ENCODE measurements at regions not wholly inside any gene's neighbourhood (a gene's known extent, or its start where the extent isn't known, plus 50 kb on each side); places are given as distances from the start of the nearest gene placed in this dataset.
A peak's percentile ranks its signal among the peaks of the same experiment; 100 is the strongest.
"Not testable (repeated sequence)": the region's sequence is repeated elsewhere in the genome, so short reads cannot be mapped to it uniquely, and the experiment has no call there.

- TF ChIP-seq JUND (IDR thresholded peaks at IDR 0.05; ENCODE audit: low read depth), result no peak
- in situ Hi-C loops (cut with HindIII; ENCODE audit: low pct_unique_long_range_greater_than_20kb, low sequenced_read_pairs), result no loop called here
- DNase-seq (ENCODE audit: low read depth in 1 of 2, low spot score in 1 of 2), result no peak
Observed at GRCh38 chr6:141846639-141847038, 286.1 kb upstream of the GJE1 start.

GRCh38 chr6:141843178-141843834, 289.4 kb upstream of the GJE1 start:
- TF ChIP-seq JUND (IDR thresholded peaks at IDR 0.05; ENCODE audit: low read depth), result no peak
- in situ Hi-C loops (cut with HindIII; ENCODE audit: low pct_unique_long_range_greater_than_20kb, low sequenced_read_pairs), result no loop called here
- no peak for DNase-seq (ENCODE audit: low read depth in 1 of 2, low spot score in 1 of 2)

- TF ChIP-seq JUND (IDR thresholded peaks at IDR 0.05; ENCODE audit: low read depth), result no peak
- DNase-seq (ENCODE audit: low read depth in 1 of 2, low spot score in 1 of 2), result no peak
- in situ Hi-C loops (cut with HindIII; ENCODE audit: low pct_unique_long_range_greater_than_20kb, low sequenced_read_pairs), result no loop called here
Observed at GRCh38 chr6:141833001-141833655, 299.6 kb upstream of the GJE1 start.

- peak in 1 of 2 experiments; percentile 10 for DNase-seq (ENCODE audit: low read depth in 1 of 2, low spot score in 1 of 2)
- no peak for TF ChIP-seq JUND (IDR thresholded peaks at IDR 0.05; ENCODE audit: low read depth)
- in situ Hi-C loops (cut with HindIII; ENCODE audit: low pct_unique_long_range_greater_than_20kb, low sequenced_read_pairs), result no loop called here
Observed at GRCh38 chr6:141830530-141830929, 302.2 kb upstream of the GJE1 start.

GRCh38 chr6:141829566-141830360, 303.0 kb upstream of the GJE1 start:
- in situ Hi-C loops (cut with HindIII; ENCODE audit: low pct_unique_long_range_greater_than_20kb, low sequenced_read_pairs), result no loop called here
- TF ChIP-seq JUND (IDR thresholded peaks at IDR 0.05; ENCODE audit: low read depth), result no peak
- DNase-seq (ENCODE audit: low read depth in 1 of 2, low spot score in 1 of 2), result no peak

GRCh38 chr6:141824350-141824749, 308.4 kb upstream of the GJE1 start:
- in situ Hi-C loops (cut with HindIII; ENCODE audit: low pct_unique_long_range_greater_than_20kb, low sequenced_read_pairs), result no loop called here
- DNase-seq (ENCODE audit: low read depth in 1 of 2, low spot score in 1 of 2), result no peak
- TF ChIP-seq JUND (IDR thresholded peaks at IDR 0.05; ENCODE audit: low read depth), result no peak

GRCh38 chr6:141815039-141815438, 317.7 kb upstream of the GJE1 start:
- in situ Hi-C loops (cut with HindIII; ENCODE audit: low pct_unique_long_range_greater_than_20kb, low sequenced_read_pairs); DNase-seq (ENCODE audit: low read depth in 1 of 2, low spot score in 1 of 2): not testable (repeated sequence)

GRCh38 chr6:141809901-141810300, 322.8 kb upstream of the GJE1 start:
- in situ Hi-C loops (cut with HindIII; ENCODE audit: low pct_unique_long_range_greater_than_20kb, low sequenced_read_pairs), result no loop called here
- DNase-seq (ENCODE audit: low read depth in 1 of 2, low spot score in 1 of 2), result no peak
- TF ChIP-seq JUND (IDR thresholded peaks at IDR 0.05; ENCODE audit: low read depth), result no peak

- no peak for TF ChIP-seq JUND (IDR thresholded peaks at IDR 0.05; ENCODE audit: low read depth)
- in situ Hi-C loops (cut with HindIII; ENCODE audit: low pct_unique_long_range_greater_than_20kb, low sequenced_read_pairs), result no loop called here
- no peak for DNase-seq (ENCODE audit: low read depth in 1 of 2, low spot score in 1 of 2)
Observed at GRCh38 chr6:141808662-141809061, 324.1 kb upstream of the GJE1 start.

GRCh38 chr6:141800973-141801372, 331.8 kb upstream of the GJE1 start:
- in situ Hi-C loops (cut with HindIII; ENCODE audit: low pct_unique_long_range_greater_than_20kb, low sequenced_read_pairs), result not testable (repeated sequence)

GRCh38 chr6:141790921-141791320, 341.8 kb upstream of the GJE1 start:
- TF ChIP-seq JUND (IDR thresholded peaks at IDR 0.05; ENCODE audit: low read depth), result no peak
- no peak for DNase-seq (ENCODE audit: low read depth in 1 of 2, low spot score in 1 of 2)
- in situ Hi-C loops (cut with HindIII; ENCODE audit: low pct_unique_long_range_greater_than_20kb, low sequenced_read_pairs), result no loop called here

More at GRCh38 chr6:141800973-141801372, 331.8 kb upstream of the GJE1 start:
- DNase-seq (ENCODE audit: low read depth in 1 of 2, low spot score in 1 of 2), result not testable (repeated sequence)

GRCh38 chr6:141788096-141788495, 344.6 kb upstream of the GJE1 start:
- in situ Hi-C loops (cut with HindIII; ENCODE audit: low pct_unique_long_range_greater_than_20kb, low sequenced_read_pairs), result no loop called here
- TF ChIP-seq JUND (IDR thresholded peaks at IDR 0.05; ENCODE audit: low read depth), result no peak
- DNase-seq (ENCODE audit: low read depth in 1 of 2, low spot score in 1 of 2), result no peak

GRCh38 chr6:141783585-141783984, 349.1 kb upstream of the GJE1 start:
- DNase-seq (ENCODE audit: low read depth in 1 of 2, low spot score in 1 of 2), result no peak
- in situ Hi-C loops (cut with HindIII; ENCODE audit: low pct_unique_long_range_greater_than_20kb, low sequenced_read_pairs), result no loop called here
- TF ChIP-seq JUND (IDR thresholded peaks at IDR 0.05; ENCODE audit: low read depth), result no peak

Measured in T47D (cell line).